H1 (cell line): ENCODE measurements at regions not wholly inside any gene's neighbourhood (a gene's known extent, or its start where the extent isn't known, plus 50 kb on each side); places are given as distances from the start of the nearest gene placed in this dataset.

ENCODE experiments used
- CTCF ChIA-PET: fragments of 300-600 bp; sonication (Branson Sonifier 250); formaldehyde crosslinking; loops from one replicate; lab custom pipeline; 2021; ENCODE audit not compliant: partially characterized antibody; lab: Charles Lee
- POLR2A ChIA-PET: fragments of 300-600 bp; sonication (Branson Sonifier 250); formaldehyde crosslinking; loops from one replicate; lab custom pipeline; 2021; ENCODE audit warnings: inconsistent platforms; ENCODE audit not compliant: partially characterized antibody; lab: Charles Lee
- DNase-seq, 2 experiments: peaks; one replicate each; pipeline versions ENCODE4 v3.0.0 to v3.0.0-alpha.2; 2010 to 2022; ENCODE audit warnings: low spot score in 2 of 2, low read depth in 1 of 2, mixed read lengths in 1 of 2
- FAIRE-seq: peaks from 2 replicates; lab custom pipeline; 2011; peaks lifted over from hg19 to GRCh38; lab: Jason Lieb, UNC
- H2AFZ ChIP-seq: 2 replicates; pipeline ENCODE4 v1.8.1; 2012; ENCODE audit warnings: low read length, inconsistent platforms
- H2AK5ac ChIP-seq: 2 replicates; pipeline ENCODE4 v1.6.1; 2013; ENCODE audit warnings: low read depth, low read length
- H2BK120ac ChIP-seq: replicated peaks from 2 replicates; pipeline ENCODE3; 2013; ENCODE audit warnings: low read depth, low read length, inconsistent platforms
- H2BK12ac ChIP-seq: 2 replicates; pipeline ENCODE4 v1.6.1; 2013; ENCODE audit warnings: low read depth, low read length
- H2BK15ac ChIP-seq: 2 replicates; pipeline ENCODE4 v1.6.1; 2013; ENCODE audit warnings: low read length
- H2BK20ac ChIP-seq: 2 replicates; pipeline ENCODE4 v1.6.1; 2013; ENCODE audit warnings: low read length
- H2BK5ac ChIP-seq: 2 replicates; pipeline ENCODE4 v1.6.1; 2013; ENCODE audit warnings: low read depth, low read length
- H3K14ac ChIP-seq: 2 replicates; pipeline ENCODE4 v1.6.1; 2013; ENCODE audit warnings: inconsistent platforms; ENCODE audit not compliant: insufficient read length
- H3K18ac ChIP-seq: 2 replicates; pipeline ENCODE4 v1.6.1; 2013; ENCODE audit warnings: low read length; ENCODE audit errors: extremely low read depth
- H3K23ac ChIP-seq: 2 replicates; pipeline ENCODE4 v1.6.1; 2013; ENCODE audit warnings: inconsistent platforms; ENCODE audit not compliant: insufficient read length
- H3K23me2 ChIP-seq: 2 replicates; pipeline ENCODE4 v1.6.1; 2013; ENCODE audit warnings: low read depth, low read length
- H3K27ac ChIP-seq: 2 replicates; pipeline ENCODE4 v1.6.1; 2011; ENCODE audit warnings: low read depth, low read length, inconsistent platforms
- H3K27me3 ChIP-seq, 4 experiments: replicated peaks in 1 of 4; 1 replicate in 1 of 4; 2 replicates in 3 of 4; pipeline versions ENCODE4 v1.6.1 to v1.8.1; 2011 to 2013; ENCODE audit warnings: low read length in 3 of 4, mild to moderate bottlenecking in 3 of 4, inconsistent platforms in 2 of 4, mixed read lengths in 2 of 4, moderate library complexity in 1 of 4; ENCODE audit not compliant: control insufficient read depth in 3 of 4, insufficient read depth in 3 of 4; ENCODE audit errors: extremely low read depth in 1 of 4
- H3K36me3 ChIP-seq, 4 experiments: 2 replicates each; pipeline versions ENCODE4 v1.6.1 to v1.8.1; 2011 to 2013; ENCODE audit warnings: mild to moderate bottlenecking in 4 of 4, low read length in 3 of 4, moderate library complexity in 2 of 4, control low read depth in 1 of 4, inconsistent platforms in 1 of 4; ENCODE audit not compliant: insufficient read depth in 4 of 4, control insufficient read depth in 2 of 4
- H3K4ac ChIP-seq: replicated peaks from 2 replicates; pipeline ENCODE3; 2013; ENCODE audit warnings: low read length, low read depth, mixed read lengths, inconsistent platforms; ENCODE audit not compliant: insufficient read length
- H3K4me1 ChIP-seq, 4 experiments: replicated peaks in 1 of 4; 1 replicate in 1 of 4; 2 replicates in 3 of 4; pipeline versions ENCODE4 v1.6.1 to v1.8.1; 2011 to 2013; ENCODE audit warnings: low read length in 3 of 4, inconsistent platforms in 2 of 4, mixed read lengths in 1 of 4; ENCODE audit not compliant: insufficient read depth in 4 of 4, control insufficient read depth in 3 of 4
- H3K4me2 ChIP-seq, 2 experiments: 2 replicates each; pipeline versions ENCODE4 v1.6.1 to v1.8.1; 2011 to 2013; ENCODE audit warnings: low read depth in 2 of 2, low read length in 2 of 2, control low read depth in 1 of 2, inconsistent platforms in 1 of 2, mild to moderate bottlenecking in 1 of 2; ENCODE audit not compliant: insufficient read depth in 1 of 2
- H3K4me3 ChIP-seq, 4 experiments: fragments of 200-600, 300-600 bp in 1 of 4; sonication (generic), shearing (Covaris generic), sonication (Bioruptor Twin) in 1 of 4; 2 replicates each; pipeline versions ENCODE4 v1.5.1 to v1.8.1; 2011 to 2016; ENCODE audit warnings: low read length in 4 of 4, low read depth in 3 of 4, control low read depth in 2 of 4, inconsistent platforms in 2 of 4, mild to moderate bottlenecking in 2 of 4, mixed read lengths in 1 of 4, moderate library complexity in 1 of 4; ENCODE audit not compliant: insufficient read depth in 2 of 4; ENCODE audit errors: extremely low read depth in 1 of 4
- H3K56ac ChIP-seq: replicated peaks from 2 replicates; pipeline ENCODE3; 2013; ENCODE audit warnings: low read depth, mild to moderate bottlenecking, mixed read lengths, low read length, inconsistent platforms; ENCODE audit not compliant: insufficient read length
- H3K79me1 ChIP-seq: 2 replicates; pipeline ENCODE4 v1.6.1; 2013; ENCODE audit warnings: low read depth, low read length, control low read depth
- H3K79me2 ChIP-seq, 2 experiments: 2 replicates each; pipeline versions ENCODE4 v1.6.1 to v1.8.1; 2012 to 2013; ENCODE audit warnings: low read length in 2 of 2, mild to moderate bottlenecking in 2 of 2, inconsistent platforms in 1 of 2; ENCODE audit not compliant: insufficient read depth in 2 of 2, control insufficient read depth in 1 of 2
- H3K9ac ChIP-seq, 4 experiments: replicated peaks in 1 of 4; 1 replicate in 1 of 4; 2 replicates in 3 of 4; pipeline versions ENCODE4 v1.6.1 to v1.8.1; 2011 to 2013; ENCODE audit warnings: low read depth in 3 of 4, low read length in 3 of 4, control low read depth in 2 of 4, mild to moderate bottlenecking in 2 of 4, moderate library complexity in 2 of 4, inconsistent platforms in 1 of 4; ENCODE audit errors: extremely low read depth in 1 of 4
- H3K9me3 ChIP-seq, 2 experiments: 2 replicates each; pipeline versions ENCODE4 v1.6.1 to v1.8.1; 2012 to 2013; ENCODE audit warnings: mild to moderate bottlenecking in 2 of 2, moderate library complexity in 2 of 2, control low read depth in 1 of 2, inconsistent platforms in 1 of 2, low read depth in 1 of 2, low read length in 1 of 2, mixed read lengths in 1 of 2; ENCODE audit not compliant: insufficient read depth in 2 of 2
- H4K20me1 ChIP-seq, 2 experiments: replicated peaks in 1 of 2; 2 replicates each; pipeline versions ENCODE3 to v1.8.1; 2011 to 2013; ENCODE audit warnings: inconsistent platforms in 2 of 2, low read length in 2 of 2, mild to moderate bottlenecking in 1 of 2; ENCODE audit not compliant: insufficient read depth in 2 of 2, control insufficient read depth in 1 of 2
- H4K5ac ChIP-seq: 2 replicates; pipeline ENCODE4 v1.6.1; 2013; ENCODE audit warnings: low read length, low read depth, mixed read lengths, inconsistent platforms; ENCODE audit not compliant: insufficient read length
- H4K8ac ChIP-seq: 2 replicates; pipeline ENCODE4 v1.8.0; 2013; ENCODE audit warnings: mild to moderate bottlenecking, moderate library complexity, low read length, inconsistent platforms; ENCODE audit not compliant: insufficient read depth; ENCODE audit errors: extremely low read depth
- H4K91ac ChIP-seq: replicated peaks from 2 replicates; pipeline ENCODE3; 2013; ENCODE audit warnings: low read length, mixed read lengths, inconsistent platforms; ENCODE audit not compliant: insufficient read length
- CBX8 ChIP-seq: fragments of 300-800, 300-1000 bp; sonication (generic); IDR thresholded peaks from 2 replicates; pipeline ENCODE4 v1.7.1; 2016; ENCODE audit warnings: low read depth, low read length, borderline replicate concordance
- SIN3A ChIP-seq, 2 experiments: IDR thresholded peaks in 1 of 2; conservative IDR thresholded peaks in 1 of 2; 2 replicates each; pipeline ENCODE4 v1.6.1; 2011 to 2012; ENCODE audit warnings: low read length in 2 of 2, improper control_type of control experiment in 1 of 2, low read depth in 1 of 2, mild to moderate bottlenecking in 1 of 2
- SIRT6 ChIP-seq: IDR thresholded peaks from one replicate; pipeline ENCODE4 v1.7.1; 2012; ENCODE audit warnings: low read length, inconsistent platforms
- TEAD4 ChIP-seq: IDR thresholded peaks from 2 replicates; pipeline ENCODE4 v1.6.1; 2012; ENCODE audit warnings: low read depth, low read length, inconsistent platforms, mixed read lengths
- WGBS, 2 experiments: shearing (Covaris generic) in 1 of 2; methylation state at CpG; one replicate each; pipeline versions ENCODE4 v1.1.6 to v1.1.7; 2013 to 2015; ENCODE audit warnings: low lambda C conversion rate in 2 of 2, mixed read lengths in 2 of 2, inconsistent platforms in 1 of 2, low coverage in 1 of 2, missing lambda C conversion rate in 1 of 2; ENCODE audit not compliant: insufficient replicate concordance in 2 of 2, insufficient coverage in 1 of 2, insufficient read length in 1 of 2; ENCODE audit errors: extremely low coverage in 1 of 2, missing lambda C conversion rate in 1 of 2; 5-methylcytosine and 5-hydroxymethylcytosine counted together
- TF ChIP-seq, protein P1 (sequence below): IDR thresholded peaks from 2 replicates; pipeline ENCODE4 v1.6.1; 2012; ENCODE audit warnings: inconsistent platforms

- Histone ChIP-seq H3K27me3 (no peaks in the 10 kb centered on the region), H2BK20ac (no peak overlapping the region), H2BK120ac (no peak overlapping the region), H3K4ac (no peak overlapping the region), H3K18ac (no peak overlapping the region), H2AFZ (no peak overlapping the region), H2BK5ac (no peak overlapping the region), H3K4me3 (no peak overlapping the region), H3K23me2 (peaks cover 10% of the 10 kb centered on the region), H3K4me2 (no peak overlapping the region), H3K79me1 (no peaks in the 10 kb centered on the region), H4K5ac (no peak overlapping the region), H4K91ac (no peak overlapping the region), H3K9me3 (no peaks in the 10 kb centered on the region), H3K4me1 (no peaks in the 10 kb centered on the region), H3K27ac (no peak overlapping the region), H2BK15ac (no peak overlapping the region), H2AK5ac (no peak overlapping the region), H3K9ac (no peak overlapping the region), H3K36me3 (no peaks in the 10 kb centered on the region; a peak in 1 of 8 replicates), H3K56ac (no peak overlapping the region), H4K20me1 (peaks cover 0 to 6% of the 10 kb centered on the region in 2 experiments), H3K79me2 (no peaks in the 10 kb centered on the region), H2BK12ac (no peak overlapping the region), H3K14ac (no peak overlapping the region), H4K8ac (no peak overlapping the region), H3K23ac (no peak overlapping the region)
- ChIA-PET POLR2A (no interaction called here), CTCF (no interaction called here)
- WGBS, 2 experiments = 92% methylated on average over 3 of the region's 3 CpGs; no CpG with 5 or more reads in 1 of the 2 experiments
- DNase-seq (no peak), FAIRE-seq (no peak)
- TF ChIP-seq SIRT6 (no peak), TEAD4 (no peak), SIN3A (conservative IDR thresholded peaks at IDR 0.05 in 1 of 2, IDR thresholded peaks at IDR 0.05 in 1 of 2; ENCODE audit: low read depth in 1 of 2, low read length in 2 of 2) (no peak), CBX8 (no peak)
- TF ChIP-seq, protein P1, sequence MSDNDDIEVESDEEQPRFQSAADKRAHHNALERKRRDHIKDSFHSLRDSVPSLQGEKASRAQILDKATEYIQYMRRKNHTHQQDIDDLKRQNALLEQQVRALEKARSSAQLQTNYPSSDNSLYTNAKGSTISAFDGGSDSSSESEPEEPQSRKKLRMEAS = no peak
These were observed 605.9 kb downstream of the NPHP4 start for GRCh38 chr1:5386371-5386770.
